Neural cell (in vitro differentiated cells): ENCODE measurements at regions not wholly inside any gene's neighbourhood (a gene's known extent, or its start where the extent isn't known, plus 50 kb on each side); places are given as distances from the start of the nearest gene placed in this dataset.

Experiments used
- H2AFZ ChIP-seq: fragments of 200-600, 300-800 bp; sonication (generic), shearing (Covaris generic); 2 replicates; pipeline ENCODE4 v1.6.0; 2014; ENCODE audit warnings: low read depth, mild to moderate bottlenecking, antibody characterized with exemption, low read length, moderate library complexity
- H3F3A ChIP-seq: fragments of 200-600 bp; shearing (Covaris generic); 2 replicates; pipeline ENCODE4 v1.6.1; 2016; ENCODE audit warnings: mild to moderate bottlenecking, moderate library complexity, mixed read lengths, antibody characterized with exemption, low read length; ENCODE audit not compliant: insufficient read depth, poor library complexity, severe bottlenecking
- H3K27ac ChIP-seq: fragments of 200-600, 300-800 bp; sonication (generic), shearing (Covaris generic); 2 replicates; pipeline ENCODE4 v1.5.1; 2014; ENCODE audit warnings: mild to moderate bottlenecking, low read length, moderate library complexity
- H3K27me3 ChIP-seq: fragments of 300-800, 200-600 bp; sonication (generic), shearing (Covaris generic); 2 replicates; pipeline ENCODE4 v1.6.0; 2014; ENCODE audit warnings: mild to moderate bottlenecking, low read depth, low read length, moderate library complexity; ENCODE audit not compliant: insufficient read depth
- H3K36me3 ChIP-seq: fragments of 300-800, 200-600 bp; sonication (generic), shearing (Covaris generic); 2 replicates; pipeline ENCODE4 v1.5.1; 2014; ENCODE audit warnings: mild to moderate bottlenecking, antibody characterized with exemption, low read length, moderate library complexity; ENCODE audit not compliant: insufficient read depth
- H3K4me2 ChIP-seq: fragments of 300-800, 200-600 bp; sonication (generic), shearing (Covaris generic); 2 replicates; pipeline ENCODE4 v1.6.0; 2014; ENCODE audit warnings: mild to moderate bottlenecking, low read length
- H3K4me3 ChIP-seq: fragments of 300-800, 200-600 bp; sonication (generic), shearing (Covaris generic); 2 replicates; pipeline ENCODE4 v1.5.1; 2014; ENCODE audit warnings: mild to moderate bottlenecking, low read length, moderate library complexity
- H3K79me2 ChIP-seq: fragments of 200-600 bp; shearing (Covaris generic); replicated peaks from 2 replicates; pipeline ENCODE4 v1.6.0; 2014; ENCODE audit warnings: mild to moderate bottlenecking, low read length, moderate library complexity; ENCODE audit not compliant: insufficient read depth
- H3K9ac ChIP-seq: fragments of 300-800, 200-600 bp; sonication (generic), shearing (Covaris generic); 2 replicates; pipeline ENCODE4 v1.6.1; 2016; ENCODE audit warnings: mild to moderate bottlenecking, low read length, mixed read lengths
- H3K9me2 ChIP-seq: fragments of 200-600 bp; shearing (Covaris generic); 2 replicates; pipeline ENCODE4 v1.6.1; 2016; ENCODE audit warnings: mild to moderate bottlenecking, low read length, mixed read lengths; ENCODE audit not compliant: insufficient read depth
- H3K9me3 ChIP-seq: fragments of 200-600, 300-800 bp; sonication (generic), shearing (Covaris generic); 2 replicates; pipeline ENCODE4 v1.6.1; 2016; ENCODE audit warnings: mild to moderate bottlenecking, mixed run types, low read length, moderate library complexity, mixed read lengths
- H4K20me1 ChIP-seq: fragments of 200-600 bp; shearing (Covaris generic); 2 replicates; pipeline ENCODE4 v1.6.1; 2016; ENCODE audit warnings: mild to moderate bottlenecking, mixed run types; ENCODE audit not compliant: insufficient read depth
- CTCF ChIP-seq: fragments of 450-650 bp; IDR thresholded peaks from 2 replicates; pipeline ENCODE4 v1.5.1; 2014; ENCODE audit warnings: antibody characterized with exemption, mild to moderate bottlenecking, moderate library complexity; ENCODE audit not compliant: poor library complexity, severe bottlenecking
- EP300 ChIP-seq: fragments of 450-650 bp; conservative IDR thresholded peaks from 2 replicates; pipeline ENCODE4 v1.6.1; 2014; ENCODE audit warnings: antibody characterized with exemption, mild to moderate bottlenecking, moderate library complexity; ENCODE audit not compliant: poor library complexity, severe bottlenecking
- EZH2 ChIP-seq: fragments of 200-600, 300-800 bp; shearing (Covaris generic), sonication (generic); IDR thresholded peaks from 2 replicates; pipeline ENCODE4 v1.6.1; 2014; ENCODE audit warnings: antibody characterized with exemption, low read length, borderline replicate concordance, mild to moderate bottlenecking; ENCODE audit not compliant: insufficient read depth, poor library complexity, severe bottlenecking
- MXI1 ChIP-seq: fragments of 450-650 bp; conservative IDR thresholded peaks from 2 replicates; pipeline ENCODE4 v1.6.1; 2014; ENCODE audit warnings: antibody characterized with exemption, mild to moderate bottlenecking; ENCODE audit not compliant: poor library complexity, severe bottlenecking
- POLR2AphosphoS5 ChIP-seq: IDR thresholded peaks from 2 replicates; pipeline ENCODE4 v1.6.1; 2012
- RAD21 ChIP-seq: fragments of 450-650 bp; conservative IDR thresholded peaks from 2 replicates; pipeline ENCODE4 v1.6.1; 2014; ENCODE audit warnings: antibody characterized with exemption, mild to moderate bottlenecking, moderate library complexity
- REST ChIP-seq: IDR thresholded peaks from 2 replicates; pipeline ENCODE4 v1.6.1; 2012; ENCODE audit warnings: borderline replicate concordance
- SMC3 ChIP-seq: fragments of 450-650 bp; conservative IDR thresholded peaks from 2 replicates; pipeline ENCODE4 v1.6.1; 2014; ENCODE audit warnings: antibody characterized with exemption, mild to moderate bottlenecking, moderate library complexity; ENCODE audit not compliant: poor library complexity
- TAF1 ChIP-seq: IDR thresholded peaks from 2 replicates; pipeline ENCODE4 v1.6.1; 2012; ENCODE audit warnings: low read depth

DNA sequence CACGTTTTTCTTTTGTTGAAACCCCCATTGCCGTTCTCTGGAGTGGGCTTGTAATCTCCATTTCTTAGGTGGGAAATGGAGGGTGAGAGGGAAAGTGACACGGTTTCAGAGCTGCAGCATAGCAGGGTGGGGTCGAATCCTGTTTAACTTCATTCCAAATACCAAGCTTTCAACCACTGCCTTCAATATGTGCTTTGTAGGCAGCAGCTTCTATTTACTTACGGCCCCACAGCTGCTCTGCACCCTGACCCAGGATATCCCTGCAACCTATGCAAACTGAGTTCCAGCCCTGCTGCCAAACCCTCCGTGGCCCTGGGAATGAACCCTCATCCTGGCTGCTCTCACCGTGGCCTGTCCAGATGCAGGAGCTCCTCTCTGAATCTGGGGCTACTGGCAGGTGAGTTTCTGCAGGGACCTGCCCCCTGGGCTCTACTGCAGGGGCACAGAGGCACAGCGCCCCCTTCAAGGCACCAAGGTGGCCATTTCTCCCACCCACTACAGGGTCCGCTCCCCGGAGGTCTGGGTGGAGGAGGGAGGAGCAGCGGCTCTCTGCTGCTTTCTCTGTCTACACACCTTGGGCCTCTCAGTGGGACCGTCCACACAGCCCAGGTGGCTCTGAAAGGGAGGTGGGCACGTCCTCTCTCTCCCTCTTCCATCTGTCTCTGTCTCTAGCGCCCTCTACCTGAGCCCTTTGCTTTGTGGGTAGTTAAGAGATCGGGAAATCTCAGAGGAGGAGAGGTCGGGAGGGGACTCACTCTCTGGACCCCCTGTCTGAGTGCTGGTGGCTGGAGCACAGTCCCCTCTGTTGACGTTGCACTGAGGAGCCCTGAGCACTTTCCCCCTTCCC is 279.1 kb downstream of the BRD1 start:
- Histone ChIP-seq H3K27ac (no peak overlapping the region), H3K9me3 (no peaks in the 10 kb centered on the region), H3K79me2 (no peaks in the 10 kb centered on the region), H2AFZ (no peak overlapping the region), H3K27me3 (no peaks in the 10 kb centered on the region), H3K4me3 (no peak overlapping the region), H3F3A (no peaks in the 10 kb centered on the region), H3K4me2 (no peak overlapping the region), H4K20me1 (no peaks in the 10 kb centered on the region), H3K36me3 (no peaks in the 10 kb centered on the region), H3K9ac (no peak overlapping the region), H3K9me2 (no peaks in the 10 kb centered on the region)
- no peak for TF ChIP-seq EP300
- TF ChIP-seq REST = no peak
- no peak for TF ChIP-seq SMC3
- no peak for TF ChIP-seq RAD21
- TF ChIP-seq MXI1 = no peak
- TF ChIP-seq POLR2AphosphoS5 = no peak
- no peak for TF ChIP-seq CTCF
- TF ChIP-seq TAF1 = no peak
- TF ChIP-seq EZH2 = no peak

DNA sequence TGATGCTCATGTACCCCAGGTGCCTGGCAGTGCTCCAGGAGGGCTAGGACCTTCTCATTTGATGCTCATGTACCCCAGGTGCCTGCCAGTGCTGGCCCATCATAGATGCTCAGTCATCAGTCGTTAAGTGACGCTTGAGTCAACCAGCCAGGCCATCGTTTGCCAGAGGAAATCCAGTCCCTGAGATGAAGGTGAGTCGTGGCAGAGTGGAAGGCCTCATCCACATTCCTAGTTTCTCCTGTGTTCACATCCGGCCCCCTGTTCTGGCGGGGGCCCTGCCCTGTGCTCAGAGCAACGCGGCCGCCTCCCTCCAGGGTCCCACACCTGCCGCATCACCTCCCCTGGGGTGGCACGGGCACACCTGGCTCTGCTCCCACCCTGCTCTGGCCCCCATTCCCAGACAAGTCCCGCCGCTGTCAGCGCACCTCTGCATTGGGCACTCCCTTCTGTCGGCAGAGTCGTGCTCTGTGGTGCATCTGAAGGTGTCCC is 279.9 kb downstream of the BRD1 start:
- Histone ChIP-seq H3K4me2 (no peak overlapping the region), H2AFZ (no peak overlapping the region), H3F3A (no peaks in the 10 kb centered on the region), H3K27ac (no peak overlapping the region), H3K9me2 (no peaks in the 10 kb centered on the region), H3K9me3 (no peaks in the 10 kb centered on the region), H3K79me2 (no peaks in the 10 kb centered on the region), H4K20me1 (no peaks in the 10 kb centered on the region), H3K27me3 (no peaks in the 10 kb centered on the region), H3K9ac (no peak overlapping the region), H3K36me3 (no peaks in the 10 kb centered on the region), H3K4me3 (no peak overlapping the region)
- no peak for TF ChIP-seq SMC3
- TF ChIP-seq RAD21 = no peak
- TF ChIP-seq MXI1 = no peak
- no peak for TF ChIP-seq EZH2
- no peak for TF ChIP-seq CTCF
- no peak for TF ChIP-seq TAF1
- no peak for TF ChIP-seq POLR2AphosphoS5
- no peak for TF ChIP-seq REST
- no peak for TF ChIP-seq EP300
